A549 (cell line): ENCODE measurements at regions not wholly inside any gene's neighbourhood (a gene's known extent, or its start where the extent isn't known, plus 50 kb on each side); places are given as distances from the start of the nearest gene placed in this dataset.

ENCODE experiments used
- ATAC-seq, 2 experiments: fragments of 200-7000 bp in 1 of 2; fragments of >200 bp in 1 of 2; cut with Nextera tagmentation in 1 of 2; cut with Tn5 transposase in 1 of 2; 3 replicates each; pipeline versions ENCODE4 v1.8.0 to v1.9.1; 2018 to 2020; ENCODE audit warnings: mild to moderate bottlenecking in 1 of 2, moderate library complexity in 1 of 2
- CTCF ChIA-PET: fragments of 300-600 bp; sonication (Branson Sonifier 250); formaldehyde crosslinking; extraction: SDS; loops from one replicate; lab custom pipeline; 2021; ENCODE audit warnings: antibody characterized with exemption, inconsistent platforms; lab: Yijun Ruan, JAX
- POLR2A ChIA-PET: fragments of 350-600 bp; formaldehyde crosslinking; extraction: SDS; loops from one replicate; lab custom pipeline; 2021; ENCODE audit warnings: antibody characterized with exemption, inconsistent platforms; lab: Yijun Ruan, JAX
- DNase-seq, 2 experiments: peaks; one replicate each; pipeline versions ENCODE4 v3.0.0 to v3.0.0-alpha.2; 2011 to 2016; ENCODE audit warnings: low read depth in 1 of 2, low spot score in 1 of 2
- FAIRE-seq: peaks from 2 replicates; lab custom pipeline; 2011; peaks lifted over from hg19 to GRCh38; lab: Jason Lieb, UNC
- H3K27ac ChIP-seq, 2 experiments: fragments of >200 bp; sonication (Bioruptor Twin); formaldehyde crosslinking; 3 replicates each; pipeline ENCODE4 v1.5.1; 2016 to 2017
- H3K4me1 ChIP-seq: fragments of >200 bp; sonication (Bioruptor Twin); formaldehyde crosslinking; 3 replicates; pipeline ENCODE4 v1.6.1; 2016
- H3K4me2 ChIP-seq: fragments of >200 bp; sonication (Bioruptor Twin); formaldehyde crosslinking; 3 replicates; pipeline ENCODE4 v1.6.1; 2016
- H3K4me3 ChIP-seq: fragments of >200 bp; sonication (Bioruptor Twin); formaldehyde crosslinking; 3 replicates; pipeline ENCODE4 v1.5.1; 2016
- H3K9me3 ChIP-seq: fragments of >200 bp; sonication (Bioruptor Twin); formaldehyde crosslinking; 3 replicates; pipeline ENCODE4 v1.6.1; 2016
- ATOH8 ChIP-seq: fragments of 250-450 bp; sonication (Bioruptor Pico); IDR thresholded peaks from 2 replicates; pipeline ENCODE4 v1.5.0; 2020; ENCODE audit warnings: low read depth, mild to moderate bottlenecking, moderate library complexity
- CBX2 ChIP-seq: fragments of 200-600 bp; sonication (generic); IDR thresholded peaks from 2 replicates; pipeline ENCODE4 v1.6.1; 2016; ENCODE audit warnings: low read depth, mild to moderate bottlenecking, borderline replicate concordance
- CBX8 ChIP-seq: fragments of 200-600 bp; sonication (generic); IDR thresholded peaks from 2 replicates; pipeline ENCODE4 v1.6.1; 2016
- CHD2 ChIP-seq: fragments of 150-350 bp; IDR thresholded peaks from 2 replicates; pipeline ENCODE4 v1.6.1; 2014; ENCODE audit warnings: low read length; ENCODE audit not compliant: partially characterized antibody
- FOSB ChIP-seq: fragments of 250-450 bp; sonication (Bioruptor Pico); IDR thresholded peaks from 2 replicates; pipeline ENCODE4 v1.5.0; 2020; ENCODE audit warnings: mild to moderate bottlenecking, moderate library complexity
- FOSL2 ChIP-seq, 2 experiments: fragments of 450-650 bp in 1 of 2; fragments of >200 bp in 1 of 2; sonication (Bioruptor Twin) in 1 of 2; formaldehyde crosslinking; IDR thresholded peaks; 2 replicates each; pipeline versions ENCODE4 v1.5.0 to v1.6.1; 2016 to 2020; ENCODE audit warnings: mild to moderate bottlenecking in 1 of 2, moderate library complexity in 1 of 2
- JUN ChIP-seq, 2 experiments: fragments of >200 bp; sonication (Bioruptor Twin); formaldehyde crosslinking; IDR thresholded peaks; 2 replicates in 1 of 2; 3 replicates in 1 of 2; pipeline ENCODE4 v1.6.1; 2016 to 2017
- MYC ChIP-seq: IDR thresholded peaks from 2 replicates; pipeline ENCODE4 v1.6.1; 2012; ENCODE audit warnings: mild to moderate bottlenecking, inconsistent platforms, low read length, improper control_type of control experiment, borderline replicate concordance
- NPAS2 ChIP-seq: fragments of 250-450 bp; sonication (Bioruptor Pico); IDR thresholded peaks from 2 replicates; pipeline ENCODE4 v1.8.0; 2022; ENCODE audit warnings: mild to moderate bottlenecking, moderate library complexity, borderline replicate concordance
- PBX3 ChIP-seq: IDR thresholded peaks from 2 replicates; pipeline ENCODE4 v1.6.1; 2012
- RAD21 ChIP-seq, 2 experiments: fragments of >200 bp in 1 of 2; sonication (Bioruptor Twin) in 1 of 2; formaldehyde crosslinking in 1 of 2; IDR thresholded peaks in 1 of 2; conservative IDR thresholded peaks in 1 of 2; 2 replicates in 1 of 2; 3 replicates in 1 of 2; pipeline ENCODE4 v1.6.1; 2012 to 2018; ENCODE audit warnings: inconsistent platforms in 1 of 2
- RNF2 ChIP-seq: fragments of 200-600 bp; sonication (generic); IDR thresholded peaks from 2 replicates; pipeline ENCODE4 v1.6.1; 2016; ENCODE audit warnings: low read depth, mild to moderate bottlenecking, antibody characterized with exemption, moderate library complexity, borderline replicate concordance
- SMC3 ChIP-seq: fragments of >200 bp; sonication (Bioruptor Twin); formaldehyde crosslinking; IDR thresholded peaks from 3 replicates; pipeline ENCODE4 v1.6.1; 2018; ENCODE audit warnings: inconsistent platforms
- TFCP2L1 ChIP-seq: fragments of 250-450 bp; sonication (Bioruptor Pico); IDR thresholded peaks from 2 replicates; pipeline ENCODE4 v1.5.0; 2021; ENCODE audit warnings: mild to moderate bottlenecking
- ZC3H11A ChIP-seq: fragments of 450-650 bp; IDR thresholded peaks from 2 replicates; pipeline ENCODE4 v1.6.1; 2014; ENCODE audit warnings: antibody characterized with exemption, mild to moderate bottlenecking
- ZFP36 ChIP-seq: fragments of 450-650 bp; IDR thresholded peaks from 2 replicates; pipeline ENCODE4 v1.6.1; 2014; ENCODE audit warnings: borderline replicate concordance; ENCODE audit not compliant: partially characterized antibody
- ZNF302 ChIP-seq: fragments of 250-450 bp; sonication (Bioruptor Pico); IDR thresholded peaks from 2 replicates; pipeline ENCODE4 v1.9.0; 2021; ENCODE audit warnings: inconsistent platforms, mild to moderate bottlenecking, moderate library complexity
- WGBS: methylation state at CpG from one replicate; pipeline ENCODE4 v1.1.6; 2017; ENCODE audit errors: missing lambda C conversion rate; 5-methylcytosine and 5-hydroxymethylcytosine counted together
- TF ChIP-seq, protein P1 (sequence below): fragments of >200 bp; sonication (Bioruptor Twin); formaldehyde crosslinking; IDR thresholded peaks from 2 replicates; pipeline ENCODE4 v1.6.1; 2016
- TF ChIP-seq, protein P2 (sequence below): fragments of >200 bp; sonication (Bioruptor Twin); formaldehyde crosslinking; IDR thresholded peaks from 3 replicates; pipeline ENCODE4 v1.6.1; 2016

GRCh38 chr1:221182791-221183533 is 303.7 kb downstream of the HLX start:
- H3K9me3 ChIP-seq: no peaks in the 10 kb centered on the region; the same call in 2 of the 3 replicates
- 72% methylated on average over 4 of the region's 4 CpGs for WGBS
- H3K4me1 ChIP-seq: no peaks in the 10 kb centered on the region
- no peak for DNase-seq
- H3K4me2 ChIP-seq: no peak overlapping the region
- H3K27ac ChIP-seq: no peak overlapping the region
- no peak overlapping the region for H3K4me3 ChIP-seq
- ATAC-seq: no peak
- CTCF ChIA-PET: interaction anchor here (0.9 kb wide), 1 partner anchor 274 kb away, joined by 3 read pairs; no protein-coding TSS in a partner anchor
- no peak for FAIRE-seq
- POLR2A ChIA-PET: no interaction called here
- TF ChIP-seq CBX2 (no peak), ZC3H11A (no peak), TFCP2L1 (no peak), NPAS2 (no peak), RAD21 (conservative IDR thresholded peaks at IDR 0.05 in 1 of 2, IDR thresholded peaks at IDR 0.05 in 1 of 2) (no peak), SMC3 (no peak), PBX3 (no peak), FOSL2 (IDR thresholded peaks at IDR 0.05) (no peak), FOSL2 (CRISPR knock-in tag; IDR thresholded peaks at IDR 0.05) (no peak), FOSB (no peak), JUN (IDR thresholded peaks at IDR 0.05) (no peak), ZNF302 (CRISPR knock-in tag) (no peak), ZFP36 (no peak), RNF2 (no peak), ATOH8 (CRISPR knock-in tag) (no peak), CBX8 (no peak), MYC (no peak)
- TF ChIP-seq, protein P1, sequence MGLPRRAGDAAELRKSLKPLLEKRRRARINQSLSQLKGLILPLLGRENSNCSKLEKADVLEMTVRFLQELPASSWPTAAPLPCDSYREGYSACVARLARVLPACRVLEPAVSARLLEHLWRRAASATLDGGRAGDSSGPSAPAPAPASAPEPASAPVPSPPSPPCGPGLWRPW: no peak
- TF ChIP-seq, protein P2, sequence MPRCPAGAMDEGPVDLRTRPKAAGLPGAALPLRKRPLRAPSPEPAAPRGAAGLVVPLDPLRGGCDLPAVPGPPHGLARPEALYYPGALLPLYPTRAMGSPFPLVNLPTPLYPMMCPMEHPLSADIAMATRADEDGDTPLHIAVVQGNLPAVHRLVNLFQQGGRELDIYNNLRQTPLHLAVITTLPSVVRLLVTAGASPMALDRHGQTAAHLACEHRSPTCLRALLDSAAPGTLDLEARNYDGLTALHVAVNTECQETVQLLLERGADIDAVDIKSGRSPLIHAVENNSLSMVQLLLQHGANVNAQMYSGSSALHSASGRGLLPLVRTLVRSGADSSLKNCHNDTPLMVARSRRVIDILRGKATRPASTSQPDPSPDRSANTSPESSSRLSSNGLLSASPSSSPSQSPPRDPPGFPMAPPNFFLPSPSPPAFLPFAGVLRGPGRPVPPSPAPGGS: no peak

DNA sequence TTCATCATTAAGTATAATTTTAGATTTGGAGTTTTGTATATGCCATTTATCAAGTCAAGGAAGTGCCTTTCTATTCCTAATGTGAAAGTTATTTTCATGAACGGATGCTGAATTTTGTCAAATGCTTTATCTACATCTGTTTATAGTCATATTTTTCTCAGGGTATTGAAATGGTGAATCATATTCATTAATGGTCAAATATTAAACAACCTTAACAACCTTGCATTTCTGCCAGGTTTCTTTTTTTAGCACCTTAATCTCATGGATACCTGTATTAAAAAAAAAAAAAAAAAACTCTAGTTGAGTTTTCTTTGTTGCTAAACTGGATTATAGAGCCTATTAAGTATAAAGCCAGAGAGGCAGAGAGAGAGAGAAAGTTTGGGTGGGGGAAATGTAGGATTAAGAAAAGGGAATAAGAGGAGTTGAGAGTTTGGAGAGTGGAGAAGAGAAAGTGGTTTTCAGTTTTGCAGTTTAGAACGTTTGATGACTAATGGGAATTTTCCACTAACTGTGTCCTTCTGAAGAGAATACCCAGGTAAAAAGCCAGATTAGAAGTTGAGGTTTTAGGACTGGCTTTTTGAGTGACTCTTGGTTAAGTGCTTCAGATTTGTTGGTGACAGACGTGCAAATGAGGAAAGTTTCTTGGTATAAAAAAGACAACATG is 305.0 kb downstream of the HLX start:
- no peak for TF ChIP-seq CHD2
- no peaks in the 10 kb centered on the region for H3K4me1 ChIP-seq
- POLR2A ChIA-PET: no interaction called here
- CTCF ChIA-PET: no interaction called here
- no peak overlapping the region for H3K27ac ChIP-seq
- FAIRE-seq (no peak), ATAC-seq (no peak), DNase-seq (no peak)
- H3K9me3 ChIP-seq: no peaks in the 10 kb centered on the region; the same call in 2 of the 3 replicates
- WGBS: 39% methylated on average over 3 of the region's 3 CpGs
- H3K4me2 ChIP-seq: peak overlapping the region; percentile 17; the same call in 1 of the 3 replicates
- no peak overlapping the region for H3K4me3 ChIP-seq
